Caco-2 (cell line): ENCODE measurements at regions not wholly inside any gene's neighbourhood (a gene's known extent, or its start where the extent isn't known, plus 50 kb on each side); places are given as distances from the start of the nearest gene placed in this dataset.

Experiments
- BruUV-seq: library from RNA; stranded (reverse); fragments of 400-500 nt; replicated peaks from 2 replicates; lab custom pipeline; 2021; lab: Mats Ljungman, UMichigan
- CTCF ChIA-PET: fragments of 300-600 bp; sonication (Branson Sonifier 250); formaldehyde crosslinking; loops from one replicate; lab custom pipeline; 2022; ENCODE audit warnings: antibody characterized with exemption; lab: Charles Lee
- POLR2A ChIA-PET: fragments of 300-600 bp; sonication (Branson Sonifier 250); formaldehyde crosslinking; loops from one replicate; lab custom pipeline; 2022; ENCODE audit warnings: antibody characterized with exemption; lab: Charles Lee
- DNase-seq, 2 experiments: peaks; one replicate each; pipeline versions ENCODE4 v3.0.0 to v3.0.0-alpha.2; 2020 to 2022
- H3K27me3 ChIP-seq: replicated peaks from 2 replicates; pipeline ENCODE4 v1.6.0; 2011; ENCODE audit warnings: low read length; ENCODE audit not compliant: control insufficient read depth, insufficient read depth
- H3K36me3 ChIP-seq: 2 replicates; pipeline ENCODE4 v1.5.1; 2011; ENCODE audit warnings: low read length; ENCODE audit not compliant: control insufficient read depth, insufficient read depth
- H3K4me1 ChIP-seq: fragments of 250-450 bp; sonication (Bioruptor Pico); 2 replicates; pipeline ENCODE4 v1.5.1; 2020; ENCODE audit warnings: mild to moderate bottlenecking
- H3K4me3 ChIP-seq: 2 replicates; pipeline ENCODE4 v1.5.1; 2011; ENCODE audit warnings: low read depth, mild to moderate bottlenecking, control low read depth, low read length
- H3K9me3 ChIP-seq: fragments of 250-450 bp; sonication (Bioruptor Pico); 2 replicates; pipeline ENCODE4 v1.5.1; 2020; ENCODE audit warnings: mild to moderate bottlenecking, moderate library complexity
- H3K27ac Mint-ChIP-seq: one replicate; pipeline ENCODE4 v1.8.0; 2022; ENCODE audit warnings: mixed read lengths; ENCODE audit not compliant: unreplicated experiment
- H3K27me3 Mint-ChIP-seq: one replicate; pipeline ENCODE4 v1.8.0; 2022; ENCODE audit warnings: mixed read lengths; ENCODE audit not compliant: insufficient read depth, unreplicated experiment
- H3K36me3 Mint-ChIP-seq: one replicate; pipeline ENCODE4 v1.8.0; 2022; ENCODE audit warnings: mild to moderate bottlenecking, mixed read lengths; ENCODE audit not compliant: insufficient read depth, unreplicated experiment
- H3K4me1 Mint-ChIP-seq: one replicate; pipeline ENCODE4 v1.8.0; 2022; ENCODE audit warnings: low read depth, mixed read lengths; ENCODE audit not compliant: unreplicated experiment
- H3K4me3 Mint-ChIP-seq: one replicate; pipeline ENCODE4 v1.8.0; 2022; ENCODE audit warnings: mild to moderate bottlenecking, moderate library complexity, mixed read lengths; ENCODE audit not compliant: unreplicated experiment
- H3K9me3 Mint-ChIP-seq: one replicate; pipeline ENCODE4 v1.8.0; 2022; ENCODE audit warnings: mixed read lengths; ENCODE audit not compliant: unreplicated experiment
- intact Hi-C: fragments of 100-400 bp; cut with micrococcal nuclease; formaldehyde crosslinking; loops from one replicate; pipeline ENCODE4 v1.10.0; 2022; ENCODE audit not compliant: unreplicated experiment
- TF ChIP-seq, protein P1 (sequence below), 2 experiments: fragments of 200-600 bp in 1 of 2; IDR thresholded peaks; 1 replicate in 1 of 2; 2 replicates in 1 of 2; pipeline versions ENCODE4 v1.5.1 to v1.8.0; 2011 to 2022; ENCODE audit warnings: antibody characterized with exemption in 1 of 2, control low read depth in 1 of 2, inconsistent platforms in 1 of 2, low read depth in 1 of 2, low read length in 1 of 2, mild to moderate bottlenecking in 1 of 2, moderate library complexity in 1 of 2; ENCODE audit not compliant: insufficient read depth in 1 of 2, severe bottlenecking in 1 of 2, unreplicated experiment in 1 of 2

- Histone ChIP-seq H3K9me3 (no peaks in the 10 kb centered on the region), H3K4me3 (no peak overlapping the region), H3K36me3 (no peaks in the 10 kb centered on the region), H3K27me3 (no peaks in the 10 kb centered on the region), H3K4me1 (no peaks in the 10 kb centered on the region)
- no TSS peak for BruUV-seq
- no peaks in the 10 kb centered on the region for H3K27me3 Mint-ChIP-seq
- intact Hi-C loops = no loop called here
- no peak for DNase-seq
- no peaks in the 10 kb centered on the region for H3K36me3 Mint-ChIP-seq
- H3K4me1 Mint-ChIP-seq = peaks cover 6% of the 10 kb centered on the region
- H3K9me3 Mint-ChIP-seq = no peaks in the 10 kb centered on the region
- H3K27ac Mint-ChIP-seq = no peak overlapping the region
- TF ChIP-seq, protein P1, sequence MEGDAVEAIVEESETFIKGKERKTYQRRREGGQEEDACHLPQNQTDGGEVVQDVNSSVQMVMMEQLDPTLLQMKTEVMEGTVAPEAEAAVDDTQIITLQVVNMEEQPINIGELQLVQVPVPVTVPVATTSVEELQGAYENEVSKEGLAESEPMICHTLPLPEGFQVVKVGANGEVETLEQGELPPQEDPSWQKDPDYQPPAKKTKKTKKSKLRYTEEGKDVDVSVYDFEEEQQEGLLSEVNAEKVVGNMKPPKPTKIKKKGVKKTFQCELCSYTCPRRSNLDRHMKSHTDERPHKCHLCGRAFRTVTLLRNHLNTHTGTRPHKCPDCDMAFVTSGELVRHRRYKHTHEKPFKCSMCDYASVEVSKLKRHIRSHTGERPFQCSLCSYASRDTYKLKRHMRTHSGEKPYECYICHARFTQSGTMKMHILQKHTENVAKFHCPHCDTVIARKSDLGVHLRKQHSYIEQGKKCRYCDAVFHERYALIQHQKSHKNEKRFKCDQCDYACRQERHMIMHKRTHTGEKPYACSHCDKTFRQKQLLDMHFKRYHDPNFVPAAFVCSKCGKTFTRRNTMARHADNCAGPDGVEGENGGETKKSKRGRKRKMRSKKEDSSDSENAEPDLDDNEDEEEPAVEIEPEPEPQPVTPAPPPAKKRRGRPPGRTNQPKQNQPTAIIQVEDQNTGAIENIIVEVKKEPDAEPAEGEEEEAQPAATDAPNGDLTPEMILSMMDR (IDR thresholded peaks at IDR 0.05; ENCODE audit: insufficient read depth in 1 of 2, low read depth in 1 of 2, low read length in 1 of 2, severe bottlenecking in 1 of 2, unreplicated experiment in 1 of 2) = no peak
- no peak overlapping the region for H3K4me3 Mint-ChIP-seq
- CTCF ChIA-PET = no interaction called here
- POLR2A ChIA-PET = no interaction called here
These were observed 506.6 kb upstream of the NOX3 start for GRCh38 chr6:155962276-155962675.

- no peaks in the 10 kb centered on the region for H3K36me3 Mint-ChIP-seq
- no peak overlapping the region for H3K4me3 Mint-ChIP-seq
- TF ChIP-seq, protein P1 (IDR thresholded peaks at IDR 0.05; ENCODE audit: insufficient read depth in 1 of 2, low read depth in 1 of 2, low read length in 1 of 2, severe bottlenecking in 1 of 2, unreplicated experiment in 1 of 2) = no peak
These were observed 504.4 kb upstream of the NOX3 start for GRCh38 chr6:155959898-155960495.

DNA sequence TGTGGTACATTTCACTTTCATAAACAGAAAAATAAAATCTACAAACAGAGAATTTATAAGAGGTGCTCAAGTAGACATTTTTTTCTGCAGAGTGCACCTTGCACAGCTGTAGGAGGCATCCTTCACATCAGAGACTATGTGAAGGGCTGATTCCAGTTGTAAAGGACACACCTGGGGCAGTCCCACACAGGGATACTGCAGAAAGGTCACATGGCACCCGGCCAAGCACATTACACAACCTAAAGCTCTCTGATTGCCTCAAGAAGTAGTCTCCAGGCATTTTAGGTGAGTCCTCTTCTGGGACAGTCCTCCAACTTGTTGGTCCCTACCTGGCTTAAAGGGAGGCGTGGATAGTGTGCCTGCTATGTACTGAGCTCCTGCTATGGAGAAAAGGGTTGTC lies 502.9 kb upstream of the NOX3 start:
- DNase-seq = no peak
- Histone ChIP-seq H3K9me3 (no peaks in the 10 kb centered on the region), H3K27me3 (no peaks in the 10 kb centered on the region), H3K36me3 (no peaks in the 10 kb centered on the region), H3K4me1 (no peaks in the 10 kb centered on the region), H3K4me3 (no peak overlapping the region)
- Mint-ChIP-seq H3K36me3 (no peaks in the 10 kb centered on the region), H3K27ac (no peak overlapping the region), H3K9me3 (no peaks in the 10 kb centered on the region), H3K4me1 (peaks cover 6% of the 10 kb centered on the region), H3K27me3 (no peaks in the 10 kb centered on the region), H3K4me3 (no peak overlapping the region)
- CTCF ChIA-PET = no interaction called here
- no TSS peak for BruUV-seq
- TF ChIP-seq, protein P1 (IDR thresholded peaks at IDR 0.05; ENCODE audit: insufficient read depth in 1 of 2, low read depth in 1 of 2, low read length in 1 of 2, severe bottlenecking in 1 of 2, unreplicated experiment in 1 of 2) = no peak
- intact Hi-C loops = no loop called here
- POLR2A ChIA-PET = no interaction called here

More at GRCh38 chr6:155959898-155960495, 504.4 kb upstream of the NOX3 start:
- Mint-ChIP-seq H3K27ac (no peak overlapping the region), H3K4me1 (peaks cover 6% of the 10 kb centered on the region), H3K9me3 (no peaks in the 10 kb centered on the region), H3K27me3 (no peaks in the 10 kb centered on the region)
- CTCF ChIA-PET = no interaction called here
- no peaks in the 10 kb centered on the region for H3K9me3 ChIP-seq
- DNase-seq = peak in 1 of 2 experiments; percentile 2
- no peak overlapping the region for H3K4me3 ChIP-seq
- no peaks in the 10 kb centered on the region for H3K27me3 ChIP-seq
- no peaks in the 10 kb centered on the region for H3K4me1 ChIP-seq
- H3K36me3 ChIP-seq = no peaks in the 10 kb centered on the region
- intact Hi-C loops = no loop called here
- no TSS peak for BruUV-seq
- POLR2A ChIA-PET = no interaction called here
